Prostate gland (tissue), 2 donors: ENCODE measurements at regions not wholly inside any gene's neighbourhood (a gene's known extent, or its start where the extent isn't known, plus 50 kb on each side); places are given as distances from the start of the nearest gene placed in this dataset.

ENCODE experiments used
- POLR2A ChIP-seq: fragments of 450-650 bp; IDR thresholded peaks from one replicate; pipeline ENCODE4 v1.6.1; 2016; ENCODE audit warnings: antibody characterized with exemption, mild to moderate bottlenecking
- POLR2AphosphoS5 ChIP-seq: sonication (generic); formaldehyde crosslinking; IDR thresholded peaks from one replicate; pipeline ENCODE4 v1.6.1; 2017; ENCODE audit warnings: antibody characterized with exemption
- TF ChIP-seq, protein P1 (sequence below), 4 experiments: fragments of 200-600 bp in 2 of 4; fragments of 450-650 bp in 2 of 4; sonication (generic) in 2 of 4; IDR thresholded peaks; 1 replicate in 3 of 4; 2 replicates in 1 of 4; pipeline ENCODE4 v1.5.1; 2016 to 2019; ENCODE audit warnings: antibody characterized with exemption in 4 of 4, mild to moderate bottlenecking in 2 of 4, moderate library complexity in 2 of 4

DNA sequence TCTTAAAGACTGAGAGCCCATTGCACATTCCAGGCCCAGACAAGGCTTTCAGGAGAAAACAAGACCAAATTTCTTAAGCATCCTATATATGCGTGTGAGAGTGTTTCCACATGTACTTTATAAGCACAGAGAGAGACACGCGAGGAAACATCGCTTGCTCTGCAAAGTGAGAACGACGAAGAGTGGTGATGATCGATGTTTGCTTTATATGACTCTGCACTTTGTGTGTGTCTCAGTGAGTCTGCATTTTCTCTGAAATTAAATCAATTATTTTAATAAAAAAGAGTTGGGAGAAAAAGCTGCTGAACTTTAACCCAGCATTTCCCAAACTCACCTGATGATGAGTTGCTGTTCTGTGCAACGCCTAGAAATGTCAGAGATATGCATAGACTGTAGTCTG, 61.7 kb upstream of the ZMIZ1 start:
- TF ChIP-seq, protein P1, sequence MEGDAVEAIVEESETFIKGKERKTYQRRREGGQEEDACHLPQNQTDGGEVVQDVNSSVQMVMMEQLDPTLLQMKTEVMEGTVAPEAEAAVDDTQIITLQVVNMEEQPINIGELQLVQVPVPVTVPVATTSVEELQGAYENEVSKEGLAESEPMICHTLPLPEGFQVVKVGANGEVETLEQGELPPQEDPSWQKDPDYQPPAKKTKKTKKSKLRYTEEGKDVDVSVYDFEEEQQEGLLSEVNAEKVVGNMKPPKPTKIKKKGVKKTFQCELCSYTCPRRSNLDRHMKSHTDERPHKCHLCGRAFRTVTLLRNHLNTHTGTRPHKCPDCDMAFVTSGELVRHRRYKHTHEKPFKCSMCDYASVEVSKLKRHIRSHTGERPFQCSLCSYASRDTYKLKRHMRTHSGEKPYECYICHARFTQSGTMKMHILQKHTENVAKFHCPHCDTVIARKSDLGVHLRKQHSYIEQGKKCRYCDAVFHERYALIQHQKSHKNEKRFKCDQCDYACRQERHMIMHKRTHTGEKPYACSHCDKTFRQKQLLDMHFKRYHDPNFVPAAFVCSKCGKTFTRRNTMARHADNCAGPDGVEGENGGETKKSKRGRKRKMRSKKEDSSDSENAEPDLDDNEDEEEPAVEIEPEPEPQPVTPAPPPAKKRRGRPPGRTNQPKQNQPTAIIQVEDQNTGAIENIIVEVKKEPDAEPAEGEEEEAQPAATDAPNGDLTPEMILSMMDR (IDR thresholded peaks at IDR 0.05): no peak
- TF ChIP-seq POLR2A: no peak
- no peak for TF ChIP-seq POLR2AphosphoS5
